HCT116 (cell line): ENCODE measurements at regions not wholly inside any gene's neighbourhood (a gene's known extent, or its start where the extent isn't known, plus 50 kb on each side); places are given as distances from the start of the nearest gene placed in this dataset.

Experiments used
- ATAC-seq: fragments of 200-7000 bp; cut with Tn5 transposase; 2 replicates; pipeline ENCODE4 v1.9.1; 2020; ENCODE audit warnings: mild to moderate bottlenecking, moderate library complexity
- BruUV-seq: library from RNA; stranded (reverse); fragments of 400-500 nt; replicated peaks from 2 replicates; lab custom pipeline; 2021; lab: Mats Ljungman, UMichigan
- CTCF ChIA-PET: fragments of 300-600 bp; sonication (Branson Sonifier 250); formaldehyde crosslinking; loops from one replicate; lab custom pipeline; 2021; ENCODE audit warnings: antibody characterized with exemption; lab: Charles Lee
- POLR2A ChIA-PET: fragments of 300-600, 350-600 bp; sonication (Branson Sonifier 250); formaldehyde crosslinking; loops from one replicate; lab custom pipeline; 2021; ENCODE audit warnings: antibody characterized with exemption; lab: Charles Lee
- RAD21 ChIA-PET, 2 experiments: fragments of 300-600 bp; sonication (Branson Sonifier 250); formaldehyde crosslinking; loops; one replicate each; lab custom pipeline; 2023; ENCODE audit warnings: low total read pairs in 2 of 2; ENCODE audit not compliant: uncharacterized antibody in 2 of 2, unreplicated experiment in 2 of 2, low non-redundant PET in 1 of 2; lab: Charles Lee
- DNase-seq: peaks from one replicate; pipeline ENCODE4 v3.0.0-alpha.2; 2010; ENCODE audit warnings: low read depth, low spot score
- H2AFZ ChIP-seq: fragments of 200-600 bp; shearing (Covaris generic), sonication (generic); 2 replicates; pipeline ENCODE4 v1.6.1; 2017; ENCODE audit warnings: low read depth, mixed run types, mixed read lengths, antibody characterized with exemption, low read length; ENCODE audit not compliant: poor library complexity, severe bottlenecking
- H3K27ac ChIP-seq: 2 replicates; pipeline ENCODE4 v1.5.1; 2012; ENCODE audit warnings: low read depth, low read length
- H3K27me3 ChIP-seq: fragments of 200-600 bp; sonication (generic); 2 replicates; pipeline ENCODE4 v1.6.1; 2016; ENCODE audit warnings: mixed run types, low read length, mixed read lengths; ENCODE audit not compliant: insufficient read depth
- H3K36me3 ChIP-seq, 2 experiments: fragments of 200-500 bp in 1 of 2; fragments of 200-600 bp in 1 of 2; sonication (Bioruptor generic) in 1 of 2; sonication (generic) in 1 of 2; 2 replicates each; pipeline versions ENCODE4 v1.5.1 to v1.6.1; 2014 to 2016; ENCODE audit warnings: low read length in 2 of 2, inconsistent platforms in 1 of 2, mixed read lengths in 1 of 2, mixed run types in 1 of 2; ENCODE audit not compliant: insufficient read depth in 2 of 2, control insufficient read depth in 1 of 2
- H3K4me1 ChIP-seq, 2 experiments: fragments of 200-600 bp in 1 of 2; sonication (generic) in 1 of 2; 2 replicates each; pipeline versions ENCODE4 v1.5.1 to v1.6.1; 2012 to 2017; ENCODE audit warnings: low read length in 2 of 2, inconsistent platforms in 1 of 2, mild to moderate bottlenecking in 1 of 2, mixed read lengths in 1 of 2, mixed run types in 1 of 2, moderate library complexity in 1 of 2; ENCODE audit not compliant: insufficient read depth in 2 of 2, control insufficient read depth in 1 of 2
- H3K4me2 ChIP-seq: fragments of 200-600 bp; sonication (generic); 2 replicates; pipeline ENCODE4 v1.6.1; 2017; ENCODE audit warnings: mixed run types, low read length, mixed read lengths
- H3K4me3 ChIP-seq, 2 experiments: fragments of 200-600 bp in 1 of 2; sonication (generic) in 1 of 2; replicated peaks in 1 of 2; 2 replicates each; pipeline ENCODE4 v1.5.1; 2011 to 2016; ENCODE audit warnings: low read length in 2 of 2, control low read depth in 1 of 2, low read depth in 1 of 2, mild to moderate bottlenecking in 1 of 2, mixed read lengths in 1 of 2, mixed run types in 1 of 2
- H3K79me2 ChIP-seq: fragments of 200-600 bp; sonication (generic); 2 replicates; pipeline ENCODE4 v1.6.1; 2017; ENCODE audit warnings: mild to moderate bottlenecking, mixed run types, low read length, moderate library complexity, mixed read lengths; ENCODE audit not compliant: insufficient read depth
- H3K9ac ChIP-seq: fragments of 200-600 bp; sonication (generic); 2 replicates; pipeline ENCODE4 v1.6.1; 2016; ENCODE audit warnings: low read length, mixed read lengths
- H3K9me2 ChIP-seq: fragments of 200-600 bp; sonication (generic), shearing (Covaris generic); 2 replicates; pipeline ENCODE4 v1.6.1; 2017; ENCODE audit warnings: mixed run types, mild to moderate bottlenecking, moderate library complexity; ENCODE audit not compliant: insufficient read depth
- H3K9me3 ChIP-seq, 2 experiments: fragments of 200-500 bp in 1 of 2; fragments of 200-600 bp in 1 of 2; sonication (Bioruptor generic) in 1 of 2; sonication (generic) in 1 of 2; 2 replicates each; pipeline ENCODE4 v1.6.1; 2014 to 2017; ENCODE audit warnings: low read length in 2 of 2, mixed read lengths in 2 of 2, inconsistent platforms in 1 of 2, low read depth in 1 of 2, mild to moderate bottlenecking in 1 of 2, mixed run types in 1 of 2, moderate library complexity in 1 of 2; ENCODE audit not compliant: control insufficient read depth in 1 of 2, insufficient read depth in 1 of 2
- H4K20me1 ChIP-seq: fragments of 200-600 bp; sonication (generic), shearing (Covaris generic); 2 replicates; pipeline ENCODE4 v1.6.1; 2017; ENCODE audit warnings: mixed run types, mild to moderate bottlenecking, moderate library complexity; ENCODE audit not compliant: insufficient read depth
- CBX3 ChIP-seq: IDR thresholded peaks from 2 replicates; pipeline ENCODE4 v1.6.1; 2012; ENCODE audit warnings: low read depth
- EGR1 ChIP-seq: IDR thresholded peaks from 2 replicates; pipeline ENCODE4 v1.6.1; 2012; ENCODE audit warnings: low read depth
- ELF1 ChIP-seq: IDR thresholded peaks from 2 replicates; pipeline ENCODE4 v1.6.1; 2012; ENCODE audit warnings: low read depth, borderline replicate concordance
- FOSL1 ChIP-seq: IDR thresholded peaks from 2 replicates; pipeline ENCODE4 v1.6.1; 2012; ENCODE audit warnings: low read depth
- MAX ChIP-seq: IDR thresholded peaks from 2 replicates; pipeline ENCODE4 v1.6.1; 2012
- POLR2A ChIP-seq: IDR thresholded peaks from 2 replicates; pipeline ENCODE4 v1.7.0; 2011; ENCODE audit warnings: borderline replicate concordance; ENCODE audit not compliant: insufficient read depth, insufficient read length; ENCODE audit errors: extremely low read depth
- POLR2AphosphoS5 ChIP-seq: IDR thresholded peaks from 2 replicates; pipeline ENCODE4 v1.6.1; 2011; ENCODE audit warnings: mild to moderate bottlenecking, low read depth, low read length, moderate library complexity
- SIN3A ChIP-seq: IDR thresholded peaks from 2 replicates; pipeline ENCODE4 v1.6.1; 2012; ENCODE audit warnings: low read depth
- SP1 ChIP-seq: IDR thresholded peaks from 2 replicates; pipeline ENCODE4 v1.6.1; 2012; ENCODE audit warnings: low read depth
- ZFX ChIP-seq: fragments of 450-650 bp; IDR thresholded peaks from 2 replicates; pipeline ENCODE4 v1.6.1; 2017
- intact Hi-C: fragments of 100-400 bp; cut with micrococcal nuclease; formaldehyde crosslinking; loops from 2 replicates; pipeline ENCODE4 v1.10.0; 2022

GRCh38 chr1:115404911-115405310 is 66.9 kb upstream of the NGF start:
- no peaks in the 10 kb centered on the region for H3K36me3 ChIP-seq
- H3K9me2 ChIP-seq = no peaks in the 10 kb centered on the region
- no peaks in the 10 kb centered on the region for H3K79me2 ChIP-seq
- POLR2A ChIA-PET = no interaction called here
- no peak for DNase-seq
- ATAC-seq = no peak
- H3K9me3 ChIP-seq = no peaks in the 10 kb centered on the region
- RAD21 ChIA-PET = no interaction called here
- no TSS peak for BruUV-seq
- no peak for TF ChIP-seq ZFX
- TF ChIP-seq, all 23 proteins: peak for 0
- intact Hi-C loops = no loop called here
- no peak overlapping the region for H3K9ac ChIP-seq
- H2AFZ ChIP-seq = no peak overlapping the region
- H4K20me1 ChIP-seq = no peaks in the 10 kb centered on the region
- CTCF ChIA-PET = no interaction called here
- H3K27ac ChIP-seq = no peak overlapping the region
- H3K4me1 ChIP-seq = peaks cover 0 to 3% of the 10 kb centered on the region in 2 experiments; a peak in 1 of 4 replicates
- H3K4me2 ChIP-seq = no peak overlapping the region
- no peak overlapping the region for H3K4me3 ChIP-seq
- H3K27me3 ChIP-seq = no peaks in the 10 kb centered on the region

- no peak overlapping the region for H3K4me2 ChIP-seq
- no peaks in the 10 kb centered on the region for H3K9me2 ChIP-seq
- H3K9me3 ChIP-seq = no peaks in the 10 kb centered on the region
- RAD21 ChIA-PET = no interaction called here
- intact Hi-C loops = no loop called here
- DNase-seq (no peak), ATAC-seq (no peak)
- BruUV-seq = no TSS peak
- POLR2A ChIA-PET = no interaction called here
- no peak overlapping the region for H3K27ac ChIP-seq
- no peak overlapping the region for H3K9ac ChIP-seq
- no peaks in the 10 kb centered on the region for H3K27me3 ChIP-seq
- H3K4me1 ChIP-seq = peaks cover 0 to 3% of the 10 kb centered on the region in 2 experiments; a peak in 1 of 4 replicates
- no peaks in the 10 kb centered on the region for H3K36me3 ChIP-seq
- H2AFZ ChIP-seq = no peak overlapping the region
- CTCF ChIA-PET = no interaction called here
- TF ChIP-seq POLR2A = no peak
- H3K4me3 ChIP-seq = no peak overlapping the region
- no peaks in the 10 kb centered on the region for H4K20me1 ChIP-seq
- H3K79me2 ChIP-seq = no peaks in the 10 kb centered on the region
Observed at GRCh38 chr1:115402753-115403184, 64.7 kb upstream of the NGF start.

GRCh38 chr1:115401676-115402075 is 63.6 kb upstream of the NGF start:
- H3K9me2 ChIP-seq = no peaks in the 10 kb centered on the region
- TF ChIP-seq SIN3A (no peak), SP1 (no peak), CBX3 (no peak), POLR2AphosphoS5 (no peak), EGR1 (no peak), ELF1 (no peak), MAX (no peak), FOSL1 (no peak)
- peaks cover 0 to 3% of the 10 kb centered on the region in 2 experiments; a peak in 1 of 4 replicates for H3K4me1 ChIP-seq
- no peak overlapping the region for H3K4me3 ChIP-seq
- no peak overlapping the region for H2AFZ ChIP-seq
- H3K79me2 ChIP-seq = no peaks in the 10 kb centered on the region
- POLR2A ChIA-PET = no interaction called here
- no peaks in the 10 kb centered on the region; a peak in 1 of 4 replicates for H3K9me3 ChIP-seq
- H3K36me3 ChIP-seq = no peaks in the 10 kb centered on the region
- CTCF ChIA-PET = no interaction called here
- intact Hi-C loops = no loop called here
- BruUV-seq = no TSS peak
- H3K27me3 ChIP-seq = no peaks in the 10 kb centered on the region
- no peak for ATAC-seq
- H3K4me2 ChIP-seq = no peak overlapping the region
- RAD21 ChIA-PET = no interaction called here
- no peaks in the 10 kb centered on the region for H4K20me1 ChIP-seq
- H3K27ac ChIP-seq = no peak overlapping the region
- DNase-seq = no peak
- no peak overlapping the region for H3K9ac ChIP-seq
